GM12878 (cell line): ENCODE measurements at regions not wholly inside any gene's neighbourhood (a gene's known extent, or its start where the extent isn't known, plus 50 kb on each side); places are given as distances from the start of the nearest gene placed in this dataset.

Experiments
- ATAC-seq: fragments of 200-7000 bp; cut with Tn5 transposase; 3 replicates; pipeline ENCODE4 v1.9.1; 2020; ENCODE audit warnings: mild to moderate bottlenecking, moderate library complexity
- BruUV-seq: library from RNA; stranded (reverse); fragments of 400-500 nt; replicated peaks from 2 replicates; lab custom pipeline; 2021; lab: Mats Ljungman, UMichigan
- CTCF ChIA-PET: fragments of 300-600 bp; sonication (Branson Sonifier 250); formaldehyde crosslinking; extraction: SDS; loops from one replicate; lab custom pipeline; 2021; ENCODE audit warnings: inconsistent platforms; lab: Yijun Ruan, JAX
- POLR2A ChIA-PET: fragments of 350-600 bp; formaldehyde crosslinking; extraction: SDS; loops from one replicate; lab custom pipeline; 2021; ENCODE audit warnings: inconsistent platforms; lab: Charles Lee
- RAD21 ChIA-PET: fragments of 300-600 bp; sonication (Branson Sonifier 250); formaldehyde crosslinking; loops from one replicate; lab custom pipeline; 2023; ENCODE audit warnings: antibody characterized with exemption; ENCODE audit not compliant: unreplicated experiment; lab: Charles Lee
- SMC1A ChIA-PET: fragments of 300-600 bp; sonication (Branson Sonifier 250); formaldehyde crosslinking; loops from one replicate; lab custom pipeline; 2023; ENCODE audit not compliant: unreplicated experiment, uncharacterized antibody; lab: Charles Lee
- DNase-seq: peaks from one replicate; pipeline ENCODE4 v3.0.0-alpha.2; 2011; ENCODE audit warnings: low read depth, low spot score
- FAIRE-seq: peaks from 3 replicates; lab custom pipeline; 2011; peaks lifted over from hg19 to GRCh38; lab: Jason Lieb, UNC
- H2AFZ ChIP-seq: 2 replicates; pipeline ENCODE4 v1.6.0; 2011; ENCODE audit warnings: low read depth, low read length, control low read depth; ENCODE audit not compliant: control insufficient read depth
- H3K27ac ChIP-seq: 2 replicates; pipeline ENCODE4 v1.5.1; 2011; ENCODE audit warnings: control low read depth; ENCODE audit not compliant: control insufficient read depth, insufficient read depth
- H3K27me3 ChIP-seq, 2 experiments: replicated peaks in 1 of 2; 2 replicates each; pipeline versions ENCODE4 v1.6.0 to v1.6.1; 2011; ENCODE audit warnings: low read length in 1 of 2; ENCODE audit not compliant: control insufficient read depth in 2 of 2, insufficient read depth in 2 of 2
- H3K36me3 ChIP-seq, 2 experiments: 2 replicates each; pipeline ENCODE4 v1.5.1; 2011; ENCODE audit warnings: low read length in 1 of 2; ENCODE audit not compliant: control insufficient read depth in 2 of 2, insufficient read depth in 2 of 2
- H3K4me1 ChIP-seq: 2 replicates; pipeline ENCODE4 v1.6.1; 2011; ENCODE audit warnings: mild to moderate bottlenecking, low read length, moderate library complexity, mixed read lengths; ENCODE audit not compliant: control insufficient read depth, insufficient read depth
- H3K4me2 ChIP-seq: 2 replicates; pipeline ENCODE4 v1.6.0; 2011; ENCODE audit warnings: control low read depth; ENCODE audit not compliant: control insufficient read depth, insufficient read depth
- H3K4me3 ChIP-seq: fragments of 200-600 bp; sonication (generic); 2 replicates; pipeline ENCODE4 v1.5.1; 2016
- H3K79me2 ChIP-seq: 2 replicates; pipeline ENCODE4 v1.6.0; 2011; ENCODE audit warnings: low read length; ENCODE audit not compliant: control insufficient read depth, insufficient read depth
- H3K9ac ChIP-seq: 2 replicates; pipeline ENCODE4 v1.8.0; 2011; ENCODE audit warnings: low read length, control low read depth, mixed read lengths; ENCODE audit not compliant: control insufficient read depth, insufficient read depth
- H3K9me3 ChIP-seq: replicated peaks from 3 replicates; pipeline ENCODE4 v1.5.1; 2011; ENCODE audit warnings: mild to moderate bottlenecking, low read length; ENCODE audit not compliant: control insufficient read depth, insufficient read depth
- H4K20me1 ChIP-seq: 2 replicates; pipeline ENCODE4 v1.6.0; 2011; ENCODE audit not compliant: control insufficient read depth, insufficient read depth
- BHLHE40 ChIP-seq, 2 experiments: fragments of 450-650 bp in 1 of 2; IDR thresholded peaks; 2 replicates each; pipeline ENCODE4 v1.6.1; 2011 to 2017; ENCODE audit warnings: low read depth in 2 of 2, borderline replicate concordance in 1 of 2, improper control_type of control experiment in 1 of 2, low read length in 1 of 2, mild to moderate bottlenecking in 1 of 2
- CEBPB ChIP-seq, 2 experiments: fragments of 150-350 bp in 1 of 2; IDR thresholded peaks; 2 replicates each; pipeline ENCODE4 v1.6.1; 2012 to 2014; ENCODE audit warnings: low read depth in 2 of 2, low read length in 2 of 2, borderline replicate concordance in 1 of 2, inconsistent platforms in 1 of 2
- EGR1 ChIP-seq, 2 experiments: IDR thresholded peaks; 1 replicate in 1 of 2; 2 replicates in 1 of 2; pipeline ENCODE4 v1.6.1; 2011 to 2012; ENCODE audit warnings: low read depth in 2 of 2, low read length in 2 of 2, borderline replicate concordance in 1 of 2, mild to moderate bottlenecking in 1 of 2, moderate library complexity in 1 of 2
- FOXK2 ChIP-seq: fragments of 450-650 bp; IDR thresholded peaks from 2 replicates; pipeline ENCODE4 v1.6.1; 2017; ENCODE audit warnings: mild to moderate bottlenecking, moderate library complexity
- HCFC1 ChIP-seq: fragments of 150-350 bp; IDR thresholded peaks from 2 replicates; pipeline ENCODE4 v1.6.1; 2014; ENCODE audit warnings: low read length
- KLF5 ChIP-seq: fragments of 450-650 bp; IDR thresholded peaks from 2 replicates; pipeline ENCODE4 v1.6.1; 2014; ENCODE audit warnings: mild to moderate bottlenecking; ENCODE audit not compliant: partially characterized antibody
- MTA2 ChIP-seq: fragments of 450-650 bp; IDR thresholded peaks from 2 replicates; pipeline ENCODE4 v1.6.1; 2016; ENCODE audit warnings: low read depth, mild to moderate bottlenecking, moderate library complexity
- NR2C1 ChIP-seq: fragments of 450-650 bp; IDR thresholded peaks from 2 replicates; pipeline ENCODE4 v1.6.1; 2017; ENCODE audit warnings: antibody characterized with exemption, mild to moderate bottlenecking, moderate library complexity
- POLR2A ChIP-seq: IDR thresholded peaks from 2 replicates; pipeline ENCODE4 v1.6.1; 2011; ENCODE audit warnings: low read depth, mild to moderate bottlenecking, low read length
- RCOR1 ChIP-seq: conservative IDR thresholded peaks from 2 replicates; pipeline ENCODE4 v1.6.1; 2012; ENCODE audit warnings: low read depth, low read length, improper control_type of control experiment
- RELA ChIP-seq: fragments of 450-650 bp; IDR thresholded peaks from 2 replicates; pipeline ENCODE4 v1.8.0; 2014; ENCODE audit warnings: borderline replicate concordance; ENCODE audit not compliant: partially characterized antibody
- RFX5 ChIP-seq: IDR thresholded peaks from 2 replicates; pipeline ENCODE4 v1.6.1; 2011; ENCODE audit warnings: low read depth, low read length, improper control_type of control experiment
- STAT1 ChIP-seq: fragments of 450-650 bp; conservative IDR thresholded peaks from 2 replicates; pipeline ENCODE4 v1.6.1; 2014; ENCODE audit warnings: antibody characterized with exemption, mild to moderate bottlenecking
- WRNIP1 ChIP-seq: IDR thresholded peaks from 2 replicates; pipeline ENCODE4 v1.6.1; 2011; ENCODE audit warnings: low read depth, low read length, improper control_type of control experiment, borderline replicate concordance
- ZBED1 ChIP-seq: IDR thresholded peaks from 2 replicates; pipeline ENCODE4 v1.6.1; 2016; ENCODE audit warnings: borderline replicate concordance
- ZSCAN29 ChIP-seq: fragments of 450-650 bp; IDR thresholded peaks from 2 replicates; pipeline ENCODE4 v1.6.1; 2017; ENCODE audit warnings: mild to moderate bottlenecking, moderate library complexity
- WGBS: methylation state at CpG from one replicate; pipeline ENCODE4 v1.1.6; 2016; ENCODE audit warnings: low lambda C conversion rate; ENCODE audit not compliant: insufficient replicate concordance, insufficient coverage; ENCODE audit errors: missing lambda C conversion rate; 5-methylcytosine and 5-hydroxymethylcytosine counted together
- in situ Hi-C: fragments of 300-500 bp; cut with MboI; formaldehyde crosslinking; loops from 9 replicates; pipeline ENCODE4 v1.14.3; 2018; ENCODE audit warnings: mixed read lengths
- intact Hi-C: fragments of 100-400 bp; cut with micrococcal nuclease; formaldehyde crosslinking; loops from one replicate; pipeline ENCODE4 v1.14.2; 2022; ENCODE audit not compliant: unreplicated experiment
- TF ChIP-seq, protein P1 (sequence below): fragments of 150-350 bp; IDR thresholded peaks from 2 replicates; pipeline ENCODE4 v1.6.1; 2014; ENCODE audit warnings: mild to moderate bottlenecking, low read depth, low read length
- TF ChIP-seq, protein P2 (sequence below): IDR thresholded peaks from 2 replicates; pipeline ENCODE4 v1.6.1; 2012; ENCODE audit warnings: improper control_type of control experiment, low read depth, low read length; ENCODE audit not compliant: insufficient replicate concordance
- TF ChIP-seq, protein P3 (sequence below): IDR thresholded peaks from 2 replicates; pipeline ENCODE4 v1.6.1; 2011; ENCODE audit warnings: borderline replicate concordance, low read depth, mild to moderate bottlenecking, moderate library complexity, low read length; ENCODE audit not compliant: insufficient read depth, poor library complexity, severe bottlenecking

DNA sequence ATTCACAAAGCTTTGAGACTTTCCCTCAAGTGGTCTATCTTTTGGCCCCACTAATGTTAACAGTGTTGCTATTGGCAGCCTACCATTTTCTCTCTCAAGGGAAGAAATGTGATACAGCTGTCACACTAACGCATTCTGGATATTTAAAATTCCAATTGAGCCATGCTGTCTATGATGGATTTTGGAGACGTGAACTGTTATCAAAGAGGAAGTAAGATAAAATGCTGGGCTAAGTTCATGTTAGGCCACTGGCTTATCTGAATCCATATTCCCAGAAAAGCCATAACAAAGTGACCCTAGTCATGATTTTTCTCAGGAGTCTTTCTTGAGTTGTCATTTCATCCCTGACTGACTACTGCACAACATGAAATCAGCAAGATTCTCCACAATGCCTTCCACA is 200.2 kb downstream of the PHLDA1 start:
- RAD21 ChIA-PET = interaction anchor here (0.6 to 1.1 kb wide), 2 partner anchors 191 to 272 kb away, joined by 3 read pairs; no protein-coding TSS in a partner anchor
- no TSS peak for BruUV-seq
- TF ChIP-seq, protein P1, sequence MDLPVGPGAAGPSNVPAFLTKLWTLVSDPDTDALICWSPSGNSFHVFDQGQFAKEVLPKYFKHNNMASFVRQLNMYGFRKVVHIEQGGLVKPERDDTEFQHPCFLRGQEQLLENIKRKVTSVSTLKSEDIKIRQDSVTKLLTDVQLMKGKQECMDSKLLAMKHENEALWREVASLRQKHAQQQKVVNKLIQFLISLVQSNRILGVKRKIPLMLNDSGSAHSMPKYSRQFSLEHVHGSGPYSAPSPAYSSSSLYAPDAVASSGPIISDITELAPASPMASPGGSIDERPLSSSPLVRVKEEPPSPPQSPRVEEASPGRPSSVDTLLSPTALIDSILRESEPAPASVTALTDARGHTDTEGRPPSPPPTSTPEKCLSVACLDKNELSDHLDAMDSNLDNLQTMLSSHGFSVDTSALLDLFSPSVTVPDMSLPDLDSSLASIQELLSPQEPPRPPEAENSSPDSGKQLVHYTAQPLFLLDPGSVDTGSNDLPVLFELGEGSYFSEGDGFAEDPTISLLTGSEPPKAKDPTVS = no peak
- no peak for TF ChIP-seq ZBED1
- no peak for TF ChIP-seq WRNIP1
- TF ChIP-seq STAT1 = no peak
- no peak for TF ChIP-seq RELA
- no peak for TF ChIP-seq POLR2A
- no peak for TF ChIP-seq NR2C1
- no peak for TF ChIP-seq BHLHE40 (IDR thresholded peaks at IDR 0.05; ENCODE audit: borderline replicate concordance in 1 of 2, low read depth in 2 of 2, low read length in 1 of 2)
- no peak for TF ChIP-seq HCFC1
- TF ChIP-seq MTA2 = no peak
- TF ChIP-seq FOXK2 = no peak
- no peak for TF ChIP-seq KLF5
- no peak for TF ChIP-seq ZSCAN29
- TF ChIP-seq, protein P2, sequence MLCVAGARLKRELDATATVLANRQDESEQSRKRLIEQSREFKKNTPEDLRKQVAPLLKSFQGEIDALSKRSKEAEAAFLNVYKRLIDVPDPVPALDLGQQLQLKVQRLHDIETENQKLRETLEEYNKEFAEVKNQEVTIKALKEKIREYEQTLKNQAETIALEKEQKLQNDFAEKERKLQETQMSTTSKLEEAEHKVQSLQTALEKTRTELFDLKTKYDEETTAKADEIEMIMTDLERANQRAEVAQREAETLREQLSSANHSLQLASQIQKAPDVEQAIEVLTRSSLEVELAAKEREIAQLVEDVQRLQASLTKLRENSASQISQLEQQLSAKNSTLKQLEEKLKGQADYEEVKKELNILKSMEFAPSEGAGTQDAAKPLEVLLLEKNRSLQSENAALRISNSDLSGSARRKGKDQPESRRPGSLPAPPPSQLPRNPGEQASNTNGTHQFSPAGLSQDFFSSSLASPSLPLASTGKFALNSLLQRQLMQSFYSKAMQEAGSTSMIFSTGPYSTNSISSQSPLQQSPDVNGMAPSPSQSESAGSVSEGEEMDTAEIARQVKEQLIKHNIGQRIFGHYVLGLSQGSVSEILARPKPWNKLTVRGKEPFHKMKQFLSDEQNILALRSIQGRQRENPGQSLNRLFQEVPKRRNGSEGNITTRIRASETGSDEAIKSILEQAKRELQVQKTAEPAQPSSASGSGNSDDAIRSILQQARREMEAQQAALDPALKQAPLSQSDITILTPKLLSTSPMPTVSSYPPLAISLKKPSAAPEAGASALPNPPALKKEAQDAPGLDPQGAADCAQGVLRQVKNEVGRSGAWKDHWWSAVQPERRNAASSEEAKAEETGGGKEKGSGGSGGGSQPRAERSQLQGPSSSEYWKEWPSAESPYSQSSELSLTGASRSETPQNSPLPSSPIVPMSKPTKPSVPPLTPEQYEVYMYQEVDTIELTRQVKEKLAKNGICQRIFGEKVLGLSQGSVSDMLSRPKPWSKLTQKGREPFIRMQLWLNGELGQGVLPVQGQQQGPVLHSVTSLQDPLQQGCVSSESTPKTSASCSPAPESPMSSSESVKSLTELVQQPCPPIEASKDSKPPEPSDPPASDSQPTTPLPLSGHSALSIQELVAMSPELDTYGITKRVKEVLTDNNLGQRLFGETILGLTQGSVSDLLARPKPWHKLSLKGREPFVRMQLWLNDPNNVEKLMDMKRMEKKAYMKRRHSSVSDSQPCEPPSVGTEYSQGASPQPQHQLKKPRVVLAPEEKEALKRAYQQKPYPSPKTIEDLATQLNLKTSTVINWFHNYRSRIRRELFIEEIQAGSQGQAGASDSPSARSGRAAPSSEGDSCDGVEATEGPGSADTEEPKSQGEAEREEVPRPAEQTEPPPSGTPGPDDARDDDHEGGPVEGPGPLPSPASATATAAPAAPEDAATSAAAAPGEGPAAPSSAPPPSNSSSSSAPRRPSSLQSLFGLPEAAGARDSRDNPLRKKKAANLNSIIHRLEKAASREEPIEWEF = no peak
- TF ChIP-seq CEBPB (IDR thresholded peaks at IDR 0.05; ENCODE audit: borderline replicate concordance in 1 of 2, low read depth in 2 of 2, low read length in 2 of 2) = no peak
- TF ChIP-seq RCOR1 = no peak
- no peak for TF ChIP-seq EGR1 (IDR thresholded peaks at IDR 0.05; ENCODE audit: borderline replicate concordance in 1 of 2, low read depth in 2 of 2, low read length in 2 of 2)
- TF ChIP-seq RFX5 = no peak
- TF ChIP-seq, protein P3, sequence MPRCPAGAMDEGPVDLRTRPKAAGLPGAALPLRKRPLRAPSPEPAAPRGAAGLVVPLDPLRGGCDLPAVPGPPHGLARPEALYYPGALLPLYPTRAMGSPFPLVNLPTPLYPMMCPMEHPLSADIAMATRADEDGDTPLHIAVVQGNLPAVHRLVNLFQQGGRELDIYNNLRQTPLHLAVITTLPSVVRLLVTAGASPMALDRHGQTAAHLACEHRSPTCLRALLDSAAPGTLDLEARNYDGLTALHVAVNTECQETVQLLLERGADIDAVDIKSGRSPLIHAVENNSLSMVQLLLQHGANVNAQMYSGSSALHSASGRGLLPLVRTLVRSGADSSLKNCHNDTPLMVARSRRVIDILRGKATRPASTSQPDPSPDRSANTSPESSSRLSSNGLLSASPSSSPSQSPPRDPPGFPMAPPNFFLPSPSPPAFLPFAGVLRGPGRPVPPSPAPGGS = no peak
- Histone ChIP-seq H3K4me3 (no peak overlapping the region), H3K4me2 (no peak overlapping the region), H3K9ac (no peak overlapping the region), H2AFZ (no peak overlapping the region), H3K9me3 (no peaks in the 10 kb centered on the region), H3K4me1 (no peaks in the 10 kb centered on the region), H3K79me2 (no peaks in the 10 kb centered on the region), H3K27me3 (no peaks in the 10 kb centered on the region), H3K27ac (no peak overlapping the region), H4K20me1 (no peaks in the 10 kb centered on the region), H3K36me3 (no peaks in the 10 kb centered on the region)
- in situ Hi-C loops (no loop called here), intact Hi-C loops (no loop called here)
- SMC1A ChIA-PET = interaction anchor here (1.0 kb wide), 2 partner anchors 108 to 303 kb away, joined by 3 read pairs; no protein-coding TSS in a partner anchor
- POLR2A ChIA-PET = no interaction called here
- no peak for DNase-seq
- FAIRE-seq = no peak
- 53% methylated on average over 2 of the region's 2 CpGs for WGBS
- ATAC-seq = no peak
- CTCF ChIA-PET = interaction anchor here (0.7 to 1.4 kb wide), 2 partner anchors 14 to 204 kb away, joined by 3 read pairs; no protein-coding TSS in a partner anchor
